Caco-2 (cell line): ENCODE measurements at regions not wholly inside any gene's neighbourhood (a gene's known extent, or its start where the extent isn't known, plus 50 kb on each side); places are given as distances from the start of the nearest gene placed in this dataset.
"Not testable (repeated sequence)": the region's sequence is repeated elsewhere in the genome, so short reads cannot be mapped to it uniquely, and the experiment has no call there.

ENCODE experiments used
- BruUV-seq: library from RNA; stranded (reverse); fragments of 400-500 nt; replicated peaks from 2 replicates; lab custom pipeline; 2021; lab: Mats Ljungman, UMichigan
- CTCF ChIA-PET: fragments of 300-600 bp; sonication (Branson Sonifier 250); formaldehyde crosslinking; loops from one replicate; lab custom pipeline; 2022; ENCODE audit warnings: antibody characterized with exemption; lab: Charles Lee
- POLR2A ChIA-PET: fragments of 300-600 bp; sonication (Branson Sonifier 250); formaldehyde crosslinking; loops from one replicate; lab custom pipeline; 2022; ENCODE audit warnings: antibody characterized with exemption; lab: Charles Lee
- DNase-seq, 2 experiments: peaks; one replicate each; pipeline versions ENCODE4 v3.0.0 to v3.0.0-alpha.2; 2020 to 2022
- H3K27me3 ChIP-seq: replicated peaks from 2 replicates; pipeline ENCODE4 v1.6.0; 2011; ENCODE audit warnings: low read length; ENCODE audit not compliant: control insufficient read depth, insufficient read depth
- H3K36me3 ChIP-seq: 2 replicates; pipeline ENCODE4 v1.5.1; 2011; ENCODE audit warnings: low read length; ENCODE audit not compliant: control insufficient read depth, insufficient read depth
- H3K4me1 ChIP-seq: fragments of 250-450 bp; sonication (Bioruptor Pico); 2 replicates; pipeline ENCODE4 v1.5.1; 2020; ENCODE audit warnings: mild to moderate bottlenecking
- H3K4me3 ChIP-seq: 2 replicates; pipeline ENCODE4 v1.5.1; 2011; ENCODE audit warnings: low read depth, mild to moderate bottlenecking, control low read depth, low read length
- H3K9me3 ChIP-seq: fragments of 250-450 bp; sonication (Bioruptor Pico); 2 replicates; pipeline ENCODE4 v1.5.1; 2020; ENCODE audit warnings: mild to moderate bottlenecking, moderate library complexity
- H3K27ac Mint-ChIP-seq: one replicate; pipeline ENCODE4 v1.8.0; 2022; ENCODE audit warnings: mixed read lengths; ENCODE audit not compliant: unreplicated experiment
- H3K27me3 Mint-ChIP-seq: one replicate; pipeline ENCODE4 v1.8.0; 2022; ENCODE audit warnings: mixed read lengths; ENCODE audit not compliant: insufficient read depth, unreplicated experiment
- H3K36me3 Mint-ChIP-seq: one replicate; pipeline ENCODE4 v1.8.0; 2022; ENCODE audit warnings: mild to moderate bottlenecking, mixed read lengths; ENCODE audit not compliant: insufficient read depth, unreplicated experiment
- H3K4me1 Mint-ChIP-seq: one replicate; pipeline ENCODE4 v1.8.0; 2022; ENCODE audit warnings: low read depth, mixed read lengths; ENCODE audit not compliant: unreplicated experiment
- H3K4me3 Mint-ChIP-seq: one replicate; pipeline ENCODE4 v1.8.0; 2022; ENCODE audit warnings: mild to moderate bottlenecking, moderate library complexity, mixed read lengths; ENCODE audit not compliant: unreplicated experiment
- H3K9me3 Mint-ChIP-seq: one replicate; pipeline ENCODE4 v1.8.0; 2022; ENCODE audit warnings: mixed read lengths; ENCODE audit not compliant: unreplicated experiment
- CTCF ChIP-seq, 2 experiments: fragments of 200-600 bp in 1 of 2; IDR thresholded peaks; 1 replicate in 1 of 2; 2 replicates in 1 of 2; pipeline versions ENCODE4 v1.5.1 to v1.8.0; 2011 to 2022; ENCODE audit warnings: antibody characterized with exemption in 1 of 2, control low read depth in 1 of 2, inconsistent platforms in 1 of 2, low read depth in 1 of 2, low read length in 1 of 2, mild to moderate bottlenecking in 1 of 2, moderate library complexity in 1 of 2; ENCODE audit not compliant: insufficient read depth in 1 of 2, severe bottlenecking in 1 of 2, unreplicated experiment in 1 of 2
- intact Hi-C: fragments of 100-400 bp; cut with micrococcal nuclease; formaldehyde crosslinking; loops from one replicate; pipeline ENCODE4 v1.10.0; 2022; ENCODE audit not compliant: unreplicated experiment

GRCh38 chr14:89731396-89731933, 223.1 kb downstream of the EFCAB11 start:
- no peak overlapping the region for H3K4me3 Mint-ChIP-seq
- intact Hi-C loops = no loop called here
- peaks cover 9% of the 10 kb centered on the region for H3K27me3 Mint-ChIP-seq
- no peaks in the 10 kb centered on the region for H3K9me3 ChIP-seq
- no peaks in the 10 kb centered on the region for H3K27me3 ChIP-seq
- no peaks in the 10 kb centered on the region for H3K4me1 ChIP-seq
- no peaks in the 10 kb centered on the region for H3K4me1 Mint-ChIP-seq
- no peaks in the 10 kb centered on the region for H3K36me3 Mint-ChIP-seq
- no peak overlapping the region for H3K27ac Mint-ChIP-seq
- BruUV-seq = no TSS peak
- no peak for TF ChIP-seq CTCF (IDR thresholded peaks at IDR 0.05; ENCODE audit: insufficient read depth in 1 of 2, low read depth in 1 of 2, low read length in 1 of 2, severe bottlenecking in 1 of 2, unreplicated experiment in 1 of 2)
- POLR2A ChIA-PET = no interaction called here
- H3K4me3 ChIP-seq = no peak overlapping the region
- no peaks in the 10 kb centered on the region for H3K9me3 Mint-ChIP-seq
- no peaks in the 10 kb centered on the region for H3K36me3 ChIP-seq
- no peak for DNase-seq
- CTCF ChIA-PET = no interaction called here

- no peak for DNase-seq
- Mint-ChIP-seq H3K9me3 (no peaks in the 10 kb centered on the region), H3K4me3 (no peak overlapping the region), H3K27ac (no peak overlapping the region), H3K4me1 (no peaks in the 10 kb centered on the region), H3K27me3 (peaks cover 9% of the 10 kb centered on the region), H3K36me3 (no peaks in the 10 kb centered on the region)
- CTCF ChIA-PET = no interaction called here
- no peak overlapping the region for H3K4me3 ChIP-seq
- intact Hi-C loops = no loop called here
- H3K36me3 ChIP-seq = no peaks in the 10 kb centered on the region
- no peaks in the 10 kb centered on the region for H3K9me3 ChIP-seq
- no peak for TF ChIP-seq CTCF (IDR thresholded peaks at IDR 0.05; ENCODE audit: insufficient read depth in 1 of 2, low read depth in 1 of 2, low read length in 1 of 2, severe bottlenecking in 1 of 2, unreplicated experiment in 1 of 2)
- BruUV-seq = no TSS peak
- no peaks in the 10 kb centered on the region for H3K4me1 ChIP-seq
- POLR2A ChIA-PET = no interaction called here
- no peaks in the 10 kb centered on the region for H3K27me3 ChIP-seq
These were observed 223.8 kb downstream of the EFCAB11 start for GRCh38 chr14:89730687-89731086.

- ChIA-PET CTCF (no interaction called here), POLR2A (no interaction called here)
- Mint-ChIP-seq H3K27me3 (peaks cover 12% of the 10 kb centered on the region), H3K4me3 (no peak overlapping the region), H3K9me3 (no peaks in the 10 kb centered on the region), H3K36me3 (no peaks in the 10 kb centered on the region), H3K27ac (no peak overlapping the region), H3K4me1 (no peaks in the 10 kb centered on the region)
- Histone ChIP-seq H3K4me3 (no peak overlapping the region), H3K27me3 (no peaks in the 10 kb centered on the region), H3K36me3 (no peaks in the 10 kb centered on the region), H3K9me3 (no peaks in the 10 kb centered on the region), H3K4me1 (no peaks in the 10 kb centered on the region)
- no TSS peak for BruUV-seq
- intact Hi-C loops = no loop called here
- TF ChIP-seq CTCF (IDR thresholded peaks at IDR 0.05; ENCODE audit: insufficient read depth in 1 of 2, low read depth in 1 of 2, low read length in 1 of 2, severe bottlenecking in 1 of 2, unreplicated experiment in 1 of 2) = no peak
- no peak for DNase-seq
These were observed 225.6 kb downstream of the EFCAB11 start for GRCh38 chr14:89728964-89729363.

GRCh38 chr14:89726226-89726625, 228.3 kb downstream of the EFCAB11 start:
- DNase-seq, H3K27me3 Mint-ChIP-seq, H3K4me3 ChIP-seq, CTCF ChIA-PET, H3K4me1 Mint-ChIP-seq, H3K36me3 Mint-ChIP-seq, H3K9me3 Mint-ChIP-seq, BruUV-seq, H3K27ac Mint-ChIP-seq, H3K4me3 Mint-ChIP-seq, H3K27me3 ChIP-seq, POLR2A ChIA-PET, H3K36me3 ChIP-seq, H3K9me3 ChIP-seq, intact Hi-C loops, H3K4me1 ChIP-seq: not testable (repeated sequence)
